Adipocyte (in vitro differentiated cells): ENCODE measurements at regions not wholly inside any gene's neighbourhood (a gene's known extent, or its start where the extent isn't known, plus 50 kb on each side); places are given as distances from the start of the nearest gene placed in this dataset.
A peak's percentile ranks its signal among the peaks of the same experiment; 100 is the strongest.

Experiments
- DNase-seq: peaks from one replicate; pipeline ENCODE4 v3.0.0-alpha.2; 2015; ENCODE audit warnings: low read depth
- H3K27me3 ChIP-seq: replicated peaks from 2 replicates; pipeline ENCODE4 v1.7.0; 2013; ENCODE audit warnings: mild to moderate bottlenecking, low read length, moderate library complexity; ENCODE audit not compliant: control insufficient read depth, insufficient read depth
- H3K36me3 ChIP-seq: 2 replicates; pipeline ENCODE4 v1.7.0; 2013; ENCODE audit warnings: low read length, mild to moderate bottlenecking, moderate library complexity; ENCODE audit not compliant: control insufficient read depth, insufficient read depth, severe bottlenecking
- H3K4me1 ChIP-seq: 2 replicates; pipeline ENCODE4 v1.7.0; 2013; ENCODE audit warnings: mild to moderate bottlenecking, low read length, moderate library complexity; ENCODE audit not compliant: control insufficient read depth, insufficient read depth
- H3K4me3 ChIP-seq: 2 replicates; pipeline ENCODE4 v1.7.0; 2013; ENCODE audit warnings: mild to moderate bottlenecking, low read length, moderate library complexity
- H3K9ac ChIP-seq: 2 replicates; pipeline ENCODE4 v1.7.0; 2013; ENCODE audit warnings: mild to moderate bottlenecking, low read length, moderate library complexity
- H3K9me3 ChIP-seq: 2 replicates; pipeline ENCODE4 v1.7.0; 2013; ENCODE audit warnings: mild to moderate bottlenecking, low read length, moderate library complexity; ENCODE audit not compliant: control insufficient read depth

GRCh38 chr2:235170536-235171521, 219.0 kb downstream of the SH3BP4 start:
- H3K9me3 ChIP-seq, result no peaks in the 10 kb centered on the region
- no peaks in the 10 kb centered on the region for H3K36me3 ChIP-seq
- H3K27me3 ChIP-seq, result no peaks in the 10 kb centered on the region
- H3K9ac ChIP-seq, result peak overlapping the region; percentile 64
- peak; percentile 91 for DNase-seq
- H3K4me1 ChIP-seq, result peaks cover 28% of the 10 kb centered on the region
- H3K4me3 ChIP-seq, result peak overlapping the region; percentile 35

GRCh38 chr2:235171550-235172031, 219.8 kb downstream of the SH3BP4 start:
- H3K27me3 ChIP-seq, result no peaks in the 10 kb centered on the region
- peaks cover 7% of the 10 kb centered on the region for H3K9me3 ChIP-seq
- peaks cover 28% of the 10 kb centered on the region for H3K4me1 ChIP-seq
- H3K4me3 ChIP-seq, result peak overlapping the region; percentile 35
- DNase-seq, result peak; percentile 55
- H3K9ac ChIP-seq, result peak overlapping the region; percentile 45
- no peaks in the 10 kb centered on the region for H3K36me3 ChIP-seq

GRCh38 chr2:235180642-235181041, 228.8 kb downstream of the SH3BP4 start:
- DNase-seq, result no peak
- no peak overlapping the region for H3K9ac ChIP-seq
- H3K4me1 ChIP-seq, result no peaks in the 10 kb centered on the region
- H3K27me3 ChIP-seq, result no peaks in the 10 kb centered on the region
- H3K9me3 ChIP-seq, result peaks cover 10% of the 10 kb centered on the region
- no peak overlapping the region for H3K4me3 ChIP-seq
- no peaks in the 10 kb centered on the region for H3K36me3 ChIP-seq

GRCh38 chr2:235183786-235184185, 232.0 kb downstream of the SH3BP4 start:
- peaks cover 5% of the 10 kb centered on the region for H3K9me3 ChIP-seq
- H3K4me3 ChIP-seq, result no peak overlapping the region

GRCh38 chr2:235187806-235188205, 236.0 kb downstream of the SH3BP4 start:
- no peaks in the 10 kb centered on the region for H3K36me3 ChIP-seq
- no peak overlapping the region for H3K4me3 ChIP-seq
- peaks cover 6% of the 10 kb centered on the region for H3K4me1 ChIP-seq
- H3K27me3 ChIP-seq, result peaks cover 20% of the 10 kb centered on the region
- no peak for DNase-seq
- peaks cover 5% of the 10 kb centered on the region for H3K9me3 ChIP-seq
- H3K9ac ChIP-seq, result no peak overlapping the region

More at GRCh38 chr2:235183786-235184185, 232.0 kb downstream of the SH3BP4 start:
- H3K27me3 ChIP-seq, result peaks cover 4% of the 10 kb centered on the region
- no peaks in the 10 kb centered on the region for H3K36me3 ChIP-seq
- DNase-seq, result no peak
- H3K4me1 ChIP-seq, result no peaks in the 10 kb centered on the region
- H3K9ac ChIP-seq, result no peak overlapping the region

- Histone ChIP-seq H3K9me3 (peaks cover 5% of the 10 kb centered on the region), H3K9ac (no peak overlapping the region), H3K27me3 (peaks cover 26% of the 10 kb centered on the region), H3K4me3 (peak overlapping the region; percentile 76), H3K4me1 (peaks cover 6% of the 10 kb centered on the region), H3K36me3 (no peaks in the 10 kb centered on the region)
- DNase-seq, result no peak
Measured at GRCh38 chr2:235191486-235191885, 239.7 kb downstream of the SH3BP4 start.

GRCh38 chr2:235191978-235192377, 240.2 kb downstream of the SH3BP4 start:
- H3K4me3 ChIP-seq, result peak overlapping the region; percentile 76
- DNase-seq, result peak; percentile 61
- no peaks in the 10 kb centered on the region for H3K36me3 ChIP-seq
- H3K4me1 ChIP-seq, result peaks cover 6% of the 10 kb centered on the region
- peaks cover 5% of the 10 kb centered on the region for H3K9me3 ChIP-seq
- peaks cover 26% of the 10 kb centered on the region for H3K27me3 ChIP-seq
- H3K9ac ChIP-seq, result no peak overlapping the region

- Histone ChIP-seq H3K9ac (no peak overlapping the region), H3K36me3 (no peaks in the 10 kb centered on the region), H3K4me1 (peaks cover 6% of the 10 kb centered on the region), H3K4me3 (no peak overlapping the region), H3K9me3 (no peaks in the 10 kb centered on the region), H3K27me3 (peaks cover 31% of the 10 kb centered on the region)
- DNase-seq, result no peak
Measured at GRCh38 chr2:235194351-235194750, 242.5 kb downstream of the SH3BP4 start.

- H3K9me3 ChIP-seq, result no peaks in the 10 kb centered on the region
- no peaks in the 10 kb centered on the region for H3K36me3 ChIP-seq
- no peak overlapping the region for H3K4me3 ChIP-seq
- H3K9ac ChIP-seq, result no peak overlapping the region
- DNase-seq, result no peak
- peaks cover 31% of the 10 kb centered on the region for H3K27me3 ChIP-seq
- peaks cover 6% of the 10 kb centered on the region for H3K4me1 ChIP-seq
Measured at GRCh38 chr2:235194836-235195235, 243.0 kb downstream of the SH3BP4 start.

- Histone ChIP-seq H3K9ac (no peak overlapping the region), H3K36me3 (no peaks in the 10 kb centered on the region), H3K4me1 (peaks cover 6% of the 10 kb centered on the region), H3K27me3 (peaks cover 21% of the 10 kb centered on the region), H3K4me3 (no peak overlapping the region), H3K9me3 (no peaks in the 10 kb centered on the region)
- DNase-seq, result no peak
Measured at GRCh38 chr2:235195921-235196320, 244.1 kb downstream of the SH3BP4 start.

GRCh38 chr2:235199128-235199527, 247.3 kb downstream of the SH3BP4 start:
- Histone ChIP-seq H3K4me3 (no peak overlapping the region), H3K9ac (no peak overlapping the region), H3K9me3 (peaks cover 2% of the 10 kb centered on the region), H3K4me1 (no peaks in the 10 kb centered on the region), H3K36me3 (no peaks in the 10 kb centered on the region), H3K27me3 (peaks cover 21% of the 10 kb centered on the region)
- no peak for DNase-seq
